Type B pancreatic cell (in vitro differentiated cells): ENCODE measurements at regions not wholly inside any gene's neighbourhood (a gene's known extent, or its start where the extent isn't known, plus 50 kb on each side); places are given as distances from the start of the nearest gene placed in this dataset.
"Not testable (repeated sequence)": the region's sequence is repeated elsewhere in the genome, so short reads cannot be mapped to it uniquely, and the experiment has no call there.

ENCODE experiments used
- DNase-seq: peaks from one replicate; pipeline ENCODE4 v3.0.0; 2021; ENCODE audit warnings: mixed read lengths; ENCODE audit not compliant: unreplicated experiment; ENCODE audit errors: extremely low spot score
- H3K27ac Mint-ChIP-seq: 2 replicates; pipeline ENCODE4 v1.8.0; 2021; ENCODE audit warnings: mild to moderate bottlenecking, mixed read lengths
- H3K27me3 Mint-ChIP-seq: 2 replicates; pipeline ENCODE4 v1.8.0; 2021; ENCODE audit warnings: mixed read lengths
- H3K36me3 Mint-ChIP-seq: 2 replicates; pipeline ENCODE4 v1.8.0; 2021; ENCODE audit warnings: mixed read lengths
- H3K4me1 Mint-ChIP-seq: one replicate; pipeline ENCODE4 v1.8.0; 2021; ENCODE audit warnings: mixed read lengths; ENCODE audit not compliant: unreplicated experiment
- H3K4me3 Mint-ChIP-seq: 2 replicates; pipeline ENCODE4 v1.8.0; 2021; ENCODE audit warnings: mild to moderate bottlenecking, mixed read lengths
- H3K9me3 Mint-ChIP-seq: 2 replicates; pipeline ENCODE4 v1.8.0; 2021; ENCODE audit warnings: mixed read lengths
- TF ChIP-seq, protein P1 (sequence below): fragments of 200-600 bp; sonication (generic); conservative IDR thresholded peaks from 2 replicates; pipeline ENCODE4 v1.5.0; 2021; ENCODE audit warnings: antibody characterized with exemption, mild to moderate bottlenecking

- Mint-ChIP-seq H3K4me3 (no peak overlapping the region), H3K27ac (no peak overlapping the region), H3K27me3 (no peaks in the 10 kb centered on the region), H3K36me3 (no peaks in the 10 kb centered on the region), H3K4me1 (peaks cover 9% of the 10 kb centered on the region), H3K9me3 (peaks cover 7% of the 10 kb centered on the region)
- TF ChIP-seq, protein P1, sequence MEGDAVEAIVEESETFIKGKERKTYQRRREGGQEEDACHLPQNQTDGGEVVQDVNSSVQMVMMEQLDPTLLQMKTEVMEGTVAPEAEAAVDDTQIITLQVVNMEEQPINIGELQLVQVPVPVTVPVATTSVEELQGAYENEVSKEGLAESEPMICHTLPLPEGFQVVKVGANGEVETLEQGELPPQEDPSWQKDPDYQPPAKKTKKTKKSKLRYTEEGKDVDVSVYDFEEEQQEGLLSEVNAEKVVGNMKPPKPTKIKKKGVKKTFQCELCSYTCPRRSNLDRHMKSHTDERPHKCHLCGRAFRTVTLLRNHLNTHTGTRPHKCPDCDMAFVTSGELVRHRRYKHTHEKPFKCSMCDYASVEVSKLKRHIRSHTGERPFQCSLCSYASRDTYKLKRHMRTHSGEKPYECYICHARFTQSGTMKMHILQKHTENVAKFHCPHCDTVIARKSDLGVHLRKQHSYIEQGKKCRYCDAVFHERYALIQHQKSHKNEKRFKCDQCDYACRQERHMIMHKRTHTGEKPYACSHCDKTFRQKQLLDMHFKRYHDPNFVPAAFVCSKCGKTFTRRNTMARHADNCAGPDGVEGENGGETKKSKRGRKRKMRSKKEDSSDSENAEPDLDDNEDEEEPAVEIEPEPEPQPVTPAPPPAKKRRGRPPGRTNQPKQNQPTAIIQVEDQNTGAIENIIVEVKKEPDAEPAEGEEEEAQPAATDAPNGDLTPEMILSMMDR, result no peak
- no peak for DNase-seq
These were observed 63.3 kb upstream of the KYNU start for GRCh38 chr2:142813830-142814829.

DNA sequence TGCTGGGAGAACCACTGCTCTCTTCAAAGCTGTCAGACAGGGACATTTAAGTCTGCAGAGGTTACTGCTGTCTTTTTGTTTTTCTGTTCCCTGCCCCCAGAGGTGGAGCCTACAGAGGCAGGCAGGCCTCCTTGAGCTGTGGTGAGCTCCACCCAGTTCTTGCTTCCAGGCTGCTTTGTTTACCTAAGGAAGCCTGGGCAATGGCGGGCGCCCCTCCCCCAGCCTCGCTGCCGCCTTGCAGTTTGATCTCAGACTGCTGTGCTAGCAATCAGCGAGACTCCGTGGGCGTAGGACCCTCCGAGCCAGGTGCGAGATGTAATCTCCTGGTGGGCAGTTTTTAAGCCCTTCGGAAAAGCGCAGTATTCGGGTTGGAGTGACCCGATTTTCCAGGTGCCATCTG lies 65.8 kb upstream of the KYNU start:
- H3K9me3 Mint-ChIP-seq, H3K27ac Mint-ChIP-seq, DNase-seq, H3K4me3 Mint-ChIP-seq, H3K4me1 Mint-ChIP-seq, H3K36me3 Mint-ChIP-seq, H3K27me3 Mint-ChIP-seq: not testable (repeated sequence)

GRCh38 chr2:142805244-142805643 lies 72.2 kb upstream of the KYNU start:
- no peaks in the 10 kb centered on the region for H3K27me3 Mint-ChIP-seq
- TF ChIP-seq, protein P1, result no peak
- H3K4me3 Mint-ChIP-seq, result no peak overlapping the region
- no peaks in the 10 kb centered on the region for H3K4me1 Mint-ChIP-seq
- DNase-seq, result no peak
- H3K9me3 Mint-ChIP-seq, result no peaks in the 10 kb centered on the region
- no peaks in the 10 kb centered on the region for H3K36me3 Mint-ChIP-seq
- no peak overlapping the region for H3K27ac Mint-ChIP-seq

- Mint-ChIP-seq H3K4me3 (no peak overlapping the region), H3K27ac (no peak overlapping the region), H3K27me3 (no peaks in the 10 kb centered on the region), H3K9me3 (no peaks in the 10 kb centered on the region), H3K36me3 (no peaks in the 10 kb centered on the region), H3K4me1 (no peaks in the 10 kb centered on the region)
- no peak for DNase-seq
- TF ChIP-seq, protein P1, result no peak
These were observed 74.3 kb upstream of the KYNU start for GRCh38 chr2:142803158-142803557.

- TF ChIP-seq, protein P1, result no peak
- DNase-seq, result no peak
- H3K36me3 Mint-ChIP-seq, result no peaks in the 10 kb centered on the region
- H3K4me3 Mint-ChIP-seq, result no peak overlapping the region
- no peak overlapping the region for H3K27ac Mint-ChIP-seq
- no peaks in the 10 kb centered on the region for H3K27me3 Mint-ChIP-seq
- no peaks in the 10 kb centered on the region for H3K9me3 Mint-ChIP-seq
- H3K4me1 Mint-ChIP-seq, result no peaks in the 10 kb centered on the region
These were observed 80.9 kb upstream of the KYNU start for GRCh38 chr2:142796588-142796987.

DNA sequence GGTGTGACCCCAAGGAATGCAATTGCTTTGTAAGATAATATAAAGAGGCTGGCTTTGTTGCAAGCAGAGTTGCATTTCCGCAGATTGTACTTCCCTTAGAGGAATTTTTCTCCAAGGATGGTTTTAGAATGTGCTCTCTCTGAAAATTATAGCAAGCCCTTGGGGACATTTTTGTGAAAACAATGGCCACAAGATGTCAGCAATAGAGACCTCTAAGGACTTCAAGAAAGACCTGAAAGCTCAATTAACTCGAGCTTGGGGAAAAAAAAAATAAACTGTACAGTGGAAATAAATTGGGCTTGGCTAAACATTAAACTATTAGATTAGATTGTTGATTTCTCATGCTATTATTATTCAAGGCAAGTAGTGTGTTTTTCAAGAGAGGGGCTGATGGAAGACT lies 81.3 kb upstream of the KYNU start:
- H3K27ac Mint-ChIP-seq, result no peak overlapping the region
- no peaks in the 10 kb centered on the region for H3K9me3 Mint-ChIP-seq
- no peaks in the 10 kb centered on the region for H3K4me1 Mint-ChIP-seq
- H3K27me3 Mint-ChIP-seq, result no peaks in the 10 kb centered on the region
- H3K36me3 Mint-ChIP-seq, result no peaks in the 10 kb centered on the region
- no peak overlapping the region for H3K4me3 Mint-ChIP-seq
- no peak for DNase-seq
- TF ChIP-seq, protein P1, result no peak
